Peyer's patch (tissue), 4 donors: ENCODE measurements at regions not wholly inside any gene's neighbourhood (a gene's known extent, or its start where the extent isn't known, plus 50 kb on each side); places are given as distances from the start of the nearest gene placed in this dataset.

Experiments
- POLR2A ChIP-seq, 2 donors: fragments of 450-650 bp; IDR thresholded peaks; one replicate each; pipeline ENCODE4 v1.5.1; 2017; ENCODE audit warnings: antibody characterized with exemption in 2 of 2, mild to moderate bottlenecking in 2 of 2, moderate library complexity in 2 of 2
- TF ChIP-seq, protein P1 (sequence below), 6 experiments: fragments of 450-650 bp in 4 of 6; fragments of 200-600 bp in 2 of 6; sonication (generic) in 1 of 6; IDR thresholded peaks; one replicate each; pipeline ENCODE4 v1.5.1; 2017 to 2019; ENCODE audit warnings: antibody characterized with exemption in 6 of 6, mild to moderate bottlenecking in 3 of 6, moderate library complexity in 1 of 6

DNA sequence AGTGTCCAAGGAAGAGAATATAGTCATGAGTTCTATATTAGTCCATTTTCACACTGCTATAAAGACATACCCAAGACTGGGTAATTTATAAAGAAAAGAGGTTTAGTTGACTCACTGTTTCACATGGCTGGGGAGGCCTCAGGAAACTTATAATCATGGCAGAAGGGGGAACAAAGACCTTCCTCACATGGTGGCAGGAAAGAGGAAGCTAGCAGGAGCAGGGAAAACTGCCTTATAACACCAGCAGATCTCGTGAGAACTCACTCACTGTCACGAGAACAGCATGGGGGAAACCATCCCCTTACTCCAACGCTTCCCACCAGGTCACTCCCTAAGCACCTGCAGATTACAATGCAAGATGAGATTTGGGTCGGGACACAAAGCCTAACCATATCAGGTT, 139.0 kb upstream of the ZNF438 start:
- TF ChIP-seq, protein P1, sequence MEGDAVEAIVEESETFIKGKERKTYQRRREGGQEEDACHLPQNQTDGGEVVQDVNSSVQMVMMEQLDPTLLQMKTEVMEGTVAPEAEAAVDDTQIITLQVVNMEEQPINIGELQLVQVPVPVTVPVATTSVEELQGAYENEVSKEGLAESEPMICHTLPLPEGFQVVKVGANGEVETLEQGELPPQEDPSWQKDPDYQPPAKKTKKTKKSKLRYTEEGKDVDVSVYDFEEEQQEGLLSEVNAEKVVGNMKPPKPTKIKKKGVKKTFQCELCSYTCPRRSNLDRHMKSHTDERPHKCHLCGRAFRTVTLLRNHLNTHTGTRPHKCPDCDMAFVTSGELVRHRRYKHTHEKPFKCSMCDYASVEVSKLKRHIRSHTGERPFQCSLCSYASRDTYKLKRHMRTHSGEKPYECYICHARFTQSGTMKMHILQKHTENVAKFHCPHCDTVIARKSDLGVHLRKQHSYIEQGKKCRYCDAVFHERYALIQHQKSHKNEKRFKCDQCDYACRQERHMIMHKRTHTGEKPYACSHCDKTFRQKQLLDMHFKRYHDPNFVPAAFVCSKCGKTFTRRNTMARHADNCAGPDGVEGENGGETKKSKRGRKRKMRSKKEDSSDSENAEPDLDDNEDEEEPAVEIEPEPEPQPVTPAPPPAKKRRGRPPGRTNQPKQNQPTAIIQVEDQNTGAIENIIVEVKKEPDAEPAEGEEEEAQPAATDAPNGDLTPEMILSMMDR (IDR thresholded peaks at IDR 0.05), result no peak
- no peak for TF ChIP-seq POLR2A (IDR thresholded peaks at IDR 0.05)
